KMS-11 (cell line): ENCODE measurements at regions not wholly inside any gene's neighbourhood (a gene's known extent, or its start where the extent isn't known, plus 50 kb on each side); places are given as distances from the start of the nearest gene placed in this dataset.

Experiments
- H2AFZ ChIP-seq: fragments of 200-600 bp; sonication (generic); 2 replicates; pipeline ENCODE4 v1.6.1; 2016; ENCODE audit warnings: antibody characterized with exemption, mixed run types, low read depth
- H3K27ac ChIP-seq: fragments of 200-600 bp; sonication (generic); 2 replicates; pipeline ENCODE4 v1.6.1; 2016; ENCODE audit warnings: mild to moderate bottlenecking, mixed run types
- H3K27me3 ChIP-seq: fragments of 200-600 bp; sonication (generic); 2 replicates; pipeline ENCODE4 v1.6.1; 2017; ENCODE audit warnings: mild to moderate bottlenecking, low read depth, mixed run types, moderate library complexity; ENCODE audit not compliant: insufficient read depth
- H3K36me3 ChIP-seq: fragments of 200-600 bp; sonication (generic); 2 replicates; pipeline ENCODE4 v1.6.1; 2017; ENCODE audit warnings: mild to moderate bottlenecking, mixed run types; ENCODE audit not compliant: insufficient read depth
- H3K4me1 ChIP-seq: fragments of 200-600 bp; sonication (generic); 2 replicates; pipeline ENCODE4 v1.6.1; 2016; ENCODE audit warnings: mild to moderate bottlenecking, low read depth, mixed run types; ENCODE audit not compliant: poor library complexity, severe bottlenecking
- H3K4me2 ChIP-seq: fragments of 200-600 bp; sonication (generic); 2 replicates; pipeline ENCODE4 v1.7.0; 2016; ENCODE audit warnings: mild to moderate bottlenecking, mixed run types
- H3K4me3 ChIP-seq: fragments of 200-600 bp; sonication (generic); IDR thresholded peaks from 2 replicates; pipeline ENCODE4 v1.6.1; 2017; ENCODE audit warnings: low read depth, low read length, mixed read lengths; ENCODE audit not compliant: insufficient read depth
- H3K79me2 ChIP-seq: fragments of 200-600 bp; sonication (generic); 2 replicates; pipeline ENCODE4 v1.6.1; 2016; ENCODE audit warnings: low read depth, mixed run types; ENCODE audit not compliant: insufficient read depth
- H3K9ac ChIP-seq: fragments of 200-600 bp; sonication (generic); 2 replicates; pipeline ENCODE4 v1.6.1; 2016; ENCODE audit warnings: mild to moderate bottlenecking, mixed run types
- H4K20me1 ChIP-seq: fragments of 200-600 bp; sonication (generic); 2 replicates; pipeline ENCODE4 v1.6.1; 2016; ENCODE audit warnings: mild to moderate bottlenecking, mixed run types; ENCODE audit not compliant: insufficient read depth
- TF ChIP-seq, protein P1 (sequence below): fragments of 200-600 bp; sonication (generic); conservative IDR thresholded peaks from 2 replicates; pipeline ENCODE4 v1.6.1; 2017; ENCODE audit warnings: low read depth, mild to moderate bottlenecking, antibody characterized with exemption, low read length, moderate library complexity, mixed read lengths

DNA sequence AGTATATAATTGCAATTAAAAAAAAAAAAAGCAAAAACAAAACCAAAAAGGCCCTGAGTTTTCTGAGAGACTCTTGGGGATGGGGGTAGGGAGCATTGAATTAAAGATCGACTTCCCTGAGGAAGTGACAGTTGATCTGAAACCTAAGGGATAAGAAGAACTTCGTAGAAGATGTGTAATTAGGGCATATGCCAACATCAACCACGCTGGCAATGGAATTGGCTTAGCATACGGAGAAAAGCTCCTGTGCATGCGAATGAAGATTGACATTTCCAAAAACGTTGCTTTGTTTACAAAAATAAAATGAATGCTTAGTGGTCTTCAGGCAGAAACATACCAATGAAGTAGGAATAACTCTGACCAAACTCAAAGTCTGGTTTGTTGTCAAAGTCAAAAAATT is 307.6 kb upstream of the ZNF521 start:
- Histone ChIP-seq H3K4me3 (no peak overlapping the region), H3K4me1 (no peaks in the 10 kb centered on the region), H3K9ac (no peak overlapping the region), H2AFZ (no peak overlapping the region), H3K27me3 (no peaks in the 10 kb centered on the region), H4K20me1 (no peaks in the 10 kb centered on the region), H3K79me2 (no peaks in the 10 kb centered on the region), H3K27ac (no peak overlapping the region), H3K4me2 (no peak overlapping the region), H3K36me3 (no peaks in the 10 kb centered on the region)
- TF ChIP-seq, protein P1, sequence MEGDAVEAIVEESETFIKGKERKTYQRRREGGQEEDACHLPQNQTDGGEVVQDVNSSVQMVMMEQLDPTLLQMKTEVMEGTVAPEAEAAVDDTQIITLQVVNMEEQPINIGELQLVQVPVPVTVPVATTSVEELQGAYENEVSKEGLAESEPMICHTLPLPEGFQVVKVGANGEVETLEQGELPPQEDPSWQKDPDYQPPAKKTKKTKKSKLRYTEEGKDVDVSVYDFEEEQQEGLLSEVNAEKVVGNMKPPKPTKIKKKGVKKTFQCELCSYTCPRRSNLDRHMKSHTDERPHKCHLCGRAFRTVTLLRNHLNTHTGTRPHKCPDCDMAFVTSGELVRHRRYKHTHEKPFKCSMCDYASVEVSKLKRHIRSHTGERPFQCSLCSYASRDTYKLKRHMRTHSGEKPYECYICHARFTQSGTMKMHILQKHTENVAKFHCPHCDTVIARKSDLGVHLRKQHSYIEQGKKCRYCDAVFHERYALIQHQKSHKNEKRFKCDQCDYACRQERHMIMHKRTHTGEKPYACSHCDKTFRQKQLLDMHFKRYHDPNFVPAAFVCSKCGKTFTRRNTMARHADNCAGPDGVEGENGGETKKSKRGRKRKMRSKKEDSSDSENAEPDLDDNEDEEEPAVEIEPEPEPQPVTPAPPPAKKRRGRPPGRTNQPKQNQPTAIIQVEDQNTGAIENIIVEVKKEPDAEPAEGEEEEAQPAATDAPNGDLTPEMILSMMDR: no peak

DNA sequence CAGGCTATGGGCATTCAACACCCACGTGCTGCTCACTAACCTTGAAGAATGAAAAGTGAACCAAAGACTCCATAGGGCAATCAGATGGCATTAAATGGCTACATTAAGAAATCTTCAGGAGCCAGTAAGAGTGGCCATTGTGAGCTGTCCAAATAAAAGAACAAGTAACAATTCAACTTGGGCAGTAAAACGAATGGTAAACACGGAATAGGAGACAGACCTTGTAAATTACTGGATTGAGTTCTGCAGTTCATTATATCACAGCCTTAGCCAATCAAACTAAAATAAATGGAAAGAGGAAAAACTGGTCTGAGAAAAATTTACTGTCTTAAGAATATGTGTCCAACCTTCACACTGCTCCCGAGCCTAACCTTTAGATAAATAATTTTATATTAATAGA is 306.5 kb upstream of the ZNF521 start:
- H3K4me2 ChIP-seq: no peak overlapping the region
- H3K79me2 ChIP-seq: no peaks in the 10 kb centered on the region
- no peak overlapping the region for H3K9ac ChIP-seq
- H3K27me3 ChIP-seq: no peaks in the 10 kb centered on the region
- no peak overlapping the region for H3K4me3 ChIP-seq
- H3K4me1 ChIP-seq: no peaks in the 10 kb centered on the region
- H3K27ac ChIP-seq: no peak overlapping the region
- H3K36me3 ChIP-seq: no peaks in the 10 kb centered on the region
- TF ChIP-seq, protein P1: no peak
- no peak overlapping the region for H2AFZ ChIP-seq
- H4K20me1 ChIP-seq: no peaks in the 10 kb centered on the region

GRCh38 chr18:25651553-25651952 is 299.6 kb upstream of the ZNF521 start:
- no peak overlapping the region for H2AFZ ChIP-seq
- H3K4me2 ChIP-seq: no peak overlapping the region
- no peaks in the 10 kb centered on the region for H3K79me2 ChIP-seq
- H3K4me1 ChIP-seq: no peaks in the 10 kb centered on the region
- no peaks in the 10 kb centered on the region for H4K20me1 ChIP-seq
- TF ChIP-seq, protein P1: no peak
- H3K27me3 ChIP-seq: no peaks in the 10 kb centered on the region
- no peak overlapping the region for H3K4me3 ChIP-seq
- no peak overlapping the region for H3K9ac ChIP-seq
- H3K27ac ChIP-seq: no peak overlapping the region
- no peaks in the 10 kb centered on the region for H3K36me3 ChIP-seq

GRCh38 chr18:25650201-25650941 is 298.4 kb upstream of the ZNF521 start:
- Histone ChIP-seq H3K4me2 (no peak overlapping the region), H4K20me1 (no peaks in the 10 kb centered on the region), H3K27me3 (no peaks in the 10 kb centered on the region), H3K27ac (no peak overlapping the region), H2AFZ (no peak overlapping the region), H3K79me2 (no peaks in the 10 kb centered on the region), H3K9ac (no peak overlapping the region), H3K4me3 (no peak overlapping the region), H3K4me1 (no peaks in the 10 kb centered on the region), H3K36me3 (no peaks in the 10 kb centered on the region)
- TF ChIP-seq, protein P1: no peak
